ENCODE measurements at regions not wholly inside any gene's neighbourhood (a gene's known extent, or its start where the extent isn't known, plus 50 kb on each side); places are given as distances from the start of the nearest gene placed in this dataset.

DNA sequence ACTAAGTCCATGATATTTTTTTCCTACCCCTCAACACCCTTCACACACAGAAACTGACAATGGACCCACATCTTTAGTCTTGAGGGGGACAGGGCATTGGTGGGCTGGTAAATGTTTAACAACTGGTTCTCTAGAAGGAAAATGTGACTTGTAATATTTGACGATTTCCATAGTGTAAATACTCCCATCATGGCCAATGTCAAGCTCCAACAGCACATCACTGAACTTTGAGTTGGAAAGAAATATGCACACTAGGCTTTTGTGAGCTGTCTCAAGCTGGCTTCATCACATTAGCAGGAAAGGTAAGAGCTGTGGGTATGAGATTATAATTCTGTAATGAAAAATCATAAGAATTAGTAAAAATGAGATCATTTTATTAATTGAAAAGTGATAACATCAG lies 189.9 kb upstream of the PRLR start:
- H3K9me3 Mint-ChIP-seq = no peaks in the 10 kb centered on the region
- no peak for DNase-seq
- H3K4me3 Mint-ChIP-seq = no peak overlapping the region
- H3K36me3 Mint-ChIP-seq (ENCODE audit: low read depth) = no peaks in the 10 kb centered on the region
- no peak overlapping the region for H3K27ac Mint-ChIP-seq
- H3K27me3 Mint-ChIP-seq = peaks cover 14% of the 10 kb centered on the region
- H3K4me1 Mint-ChIP-seq (ENCODE audit: low read depth) = no peaks in the 10 kb centered on the region

DNA sequence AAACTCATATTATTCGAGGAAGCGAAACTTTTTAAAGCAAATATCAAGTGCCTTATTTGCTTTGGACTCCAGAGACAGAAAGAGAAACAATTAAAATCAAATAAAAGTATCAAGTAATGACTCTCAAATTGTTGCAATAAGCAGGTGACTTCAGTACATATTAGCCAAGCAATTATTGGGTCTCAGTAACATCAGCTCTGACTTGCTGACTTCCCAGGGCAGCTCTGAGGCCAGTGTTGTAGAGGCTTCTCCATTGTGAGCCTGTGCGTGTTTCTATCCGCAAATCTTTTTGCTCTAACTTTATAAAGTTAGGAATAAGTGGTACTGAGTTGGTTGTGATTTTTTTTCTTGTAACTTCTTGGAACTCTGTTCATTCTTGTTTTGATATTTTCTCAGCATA lies 186.8 kb upstream of the PRLR start:
- Mint-ChIP-seq H3K36me3 (ENCODE audit: low read depth) (no peaks in the 10 kb centered on the region), H3K27ac (no peak overlapping the region), H3K9me3 (peaks cover 2% of the 10 kb centered on the region), H3K4me3 (no peak overlapping the region), H3K27me3 (peaks cover 11% of the 10 kb centered on the region), H3K4me1 (ENCODE audit: low read depth) (no peaks in the 10 kb centered on the region)
- no peak for DNase-seq

DNA sequence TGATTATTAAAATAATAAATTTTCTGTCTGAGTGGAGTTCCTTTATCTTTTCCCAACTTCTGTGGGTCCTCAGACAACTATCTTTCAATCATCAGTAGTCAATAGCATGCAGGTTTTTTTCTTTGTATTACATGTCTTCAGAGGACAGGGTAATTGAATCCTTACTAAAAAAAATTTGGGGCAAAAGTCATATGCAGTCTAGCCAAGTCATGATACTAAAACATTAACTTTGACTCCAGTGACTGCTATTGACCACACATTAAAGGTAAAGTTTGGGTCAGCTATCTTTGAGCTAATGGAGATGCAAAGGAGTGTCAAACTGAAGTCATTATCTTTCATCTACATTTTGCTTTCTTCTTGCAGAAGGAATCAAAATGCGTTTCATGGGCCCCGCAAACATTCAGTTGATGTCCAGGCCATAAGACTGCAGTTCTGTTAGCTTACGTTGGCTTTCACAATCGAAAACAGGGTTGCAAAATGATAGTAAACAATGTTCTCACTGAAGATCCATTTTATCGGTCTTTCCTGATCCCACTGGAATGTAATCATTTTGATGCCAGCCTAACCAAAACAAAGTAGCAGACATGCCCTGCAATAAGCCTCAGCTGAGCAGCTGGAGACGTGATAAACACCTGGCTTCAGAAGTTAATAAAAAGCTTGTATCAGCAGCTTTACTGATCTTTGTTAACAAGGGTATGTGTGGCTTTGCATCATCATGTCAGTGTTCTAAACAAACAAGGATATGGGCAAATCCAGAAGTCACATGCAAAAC lies 186.1 kb upstream of the PRLR start:
- H3K27ac Mint-ChIP-seq = no peak overlapping the region
- no peaks in the 10 kb centered on the region for H3K36me3 Mint-ChIP-seq (ENCODE audit: low read depth)
- H3K27me3 Mint-ChIP-seq = peaks cover 8% of the 10 kb centered on the region

DNA sequence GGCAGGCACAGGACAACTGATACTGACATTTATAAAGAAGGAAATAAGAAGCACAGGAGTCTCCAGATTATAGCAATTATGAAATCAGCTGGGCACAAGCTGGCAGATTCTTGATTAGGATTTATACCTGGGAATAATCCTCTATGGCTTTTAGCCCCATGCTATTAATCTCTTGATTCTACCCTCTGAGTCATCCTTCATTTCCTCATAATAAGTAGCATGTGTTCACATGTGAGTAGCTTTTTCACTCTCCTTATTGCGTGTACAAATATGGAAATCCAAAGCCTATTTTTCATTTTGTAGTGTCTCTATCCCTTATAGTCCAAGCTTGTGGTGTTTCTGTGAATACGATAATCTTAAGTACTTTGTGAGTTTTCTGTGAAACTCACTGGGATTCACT lies 185.0 kb upstream of the PRLR start:
- Mint-ChIP-seq H3K9me3 (peaks cover 2% of the 10 kb centered on the region), H3K36me3 (ENCODE audit: low read depth) (no peaks in the 10 kb centered on the region), H3K27me3 (peaks cover 6% of the 10 kb centered on the region), H3K27ac (no peak overlapping the region), H3K4me3 (no peak overlapping the region), H3K4me1 (ENCODE audit: low read depth) (no peaks in the 10 kb centered on the region)
- no peak for DNase-seq

More for the DNA sequence above, 186.1 kb upstream of the PRLR start:
- peaks cover 2% of the 10 kb centered on the region for H3K9me3 Mint-ChIP-seq
- H3K4me3 Mint-ChIP-seq = no peak overlapping the region
- H3K4me1 Mint-ChIP-seq (ENCODE audit: low read depth) = no peaks in the 10 kb centered on the region
- no peak for DNase-seq

DNA sequence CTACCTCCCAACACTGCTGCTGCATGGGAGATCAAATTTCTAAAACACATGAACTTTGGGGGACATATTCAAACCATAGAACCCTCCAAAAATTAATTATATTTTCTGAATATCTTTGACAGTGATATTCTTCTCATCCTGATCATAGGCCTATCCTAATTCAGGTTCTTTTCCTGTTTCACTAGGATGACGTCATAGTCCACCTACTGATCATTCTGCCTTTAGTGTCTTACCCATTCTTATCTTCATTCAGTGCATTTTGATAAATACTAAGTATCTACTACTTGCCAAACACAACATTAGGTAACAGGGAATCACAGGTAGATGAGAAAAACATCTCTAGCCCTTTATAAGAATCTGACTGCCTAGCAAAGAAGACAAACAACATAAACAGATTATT lies 179.1 kb upstream of the PRLR start:
- Mint-ChIP-seq H3K36me3 (ENCODE audit: low read depth) (no peaks in the 10 kb centered on the region), H3K4me1 (ENCODE audit: low read depth) (no peaks in the 10 kb centered on the region), H3K27ac (no peak overlapping the region), H3K9me3 (peaks cover 4% of the 10 kb centered on the region), H3K4me3 (no peak overlapping the region), H3K27me3 (peaks cover 2% of the 10 kb centered on the region)
- no peak for DNase-seq

DNA sequence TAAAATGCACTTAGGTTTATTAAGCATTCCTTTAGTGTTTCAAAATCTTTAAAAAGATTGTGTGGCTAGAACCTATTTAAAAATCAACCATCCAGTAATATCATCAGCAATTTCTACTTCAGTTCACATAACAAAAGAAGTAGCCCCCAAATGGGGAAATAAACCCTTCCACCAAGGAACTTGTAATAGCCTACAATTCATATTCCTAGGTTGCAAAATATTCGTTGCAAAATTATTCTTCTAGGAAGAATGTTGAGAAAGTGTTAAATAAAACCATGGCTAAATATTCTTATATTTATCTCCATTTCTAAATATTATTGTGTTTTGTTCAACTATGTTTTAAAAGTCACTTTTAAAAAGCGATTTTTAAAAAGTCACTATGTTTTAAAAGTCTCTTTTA lies 177.9 kb upstream of the PRLR start:
- DNase-seq = no peak
- Mint-ChIP-seq H3K36me3 (ENCODE audit: low read depth) (no peaks in the 10 kb centered on the region), H3K4me1 (ENCODE audit: low read depth) (no peaks in the 10 kb centered on the region), H3K27ac (no peak overlapping the region), H3K27me3 (peaks cover 2% of the 10 kb centered on the region), H3K9me3 (peaks cover 4% of the 10 kb centered on the region), H3K4me3 (no peak overlapping the region)

DNA sequence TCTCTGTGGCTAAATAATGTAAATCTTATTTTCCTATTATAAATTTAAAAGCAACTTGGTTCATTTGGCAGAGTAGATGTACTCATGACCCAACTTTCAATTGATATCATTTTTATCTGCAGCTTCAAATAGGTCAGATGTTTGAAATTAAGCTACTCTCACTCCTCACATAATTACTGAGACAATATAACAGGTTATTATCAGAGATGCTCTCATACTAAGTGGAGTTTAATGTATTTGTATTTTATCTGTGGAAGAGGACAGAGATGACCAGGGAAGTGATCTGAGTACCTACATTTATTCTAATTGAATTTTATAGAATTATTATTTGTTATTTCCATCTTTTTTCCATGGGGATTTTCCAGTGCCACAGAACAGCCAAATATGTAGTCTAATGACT lies 177.4 kb upstream of the PRLR start:
- no peak overlapping the region for H3K4me3 Mint-ChIP-seq
- H3K36me3 Mint-ChIP-seq (ENCODE audit: low read depth) = no peaks in the 10 kb centered on the region
- no peak for DNase-seq
- H3K9me3 Mint-ChIP-seq = peaks cover 4% of the 10 kb centered on the region
- peaks cover 2% of the 10 kb centered on the region for H3K27me3 Mint-ChIP-seq
- no peaks in the 10 kb centered on the region for H3K4me1 Mint-ChIP-seq (ENCODE audit: low read depth)
- no peak overlapping the region for H3K27ac Mint-ChIP-seq

DNA sequence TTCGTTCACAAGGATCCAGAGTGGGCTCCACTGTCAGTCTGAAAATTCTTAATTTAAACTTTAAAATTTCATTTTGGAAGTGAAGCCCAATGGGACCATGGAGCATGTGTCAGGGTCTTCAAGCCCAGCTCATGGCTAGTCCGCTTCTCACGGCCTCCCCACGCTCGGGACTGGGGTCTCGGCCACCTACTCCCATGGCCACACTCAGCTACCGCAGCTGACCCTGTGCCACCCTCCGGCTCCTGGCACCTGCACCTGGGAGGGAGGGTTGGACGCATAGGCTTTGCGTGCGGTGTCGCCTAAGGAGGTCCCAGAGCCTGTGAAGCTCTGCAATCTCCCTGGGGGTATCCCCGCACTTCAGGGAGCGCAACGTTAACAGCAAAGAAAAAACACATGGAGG lies 175.7 kb upstream of the PRLR start:
- no peaks in the 10 kb centered on the region for H3K36me3 Mint-ChIP-seq (ENCODE audit: low read depth)
- peaks cover 2% of the 10 kb centered on the region for H3K9me3 Mint-ChIP-seq
- no peak for DNase-seq
- H3K27ac Mint-ChIP-seq = no peak overlapping the region
- no peak overlapping the region for H3K4me3 Mint-ChIP-seq
- no peaks in the 10 kb centered on the region for H3K4me1 Mint-ChIP-seq (ENCODE audit: low read depth)
- H3K27me3 Mint-ChIP-seq = peaks cover under 1% of the 10 kb centered on the region

DNA sequence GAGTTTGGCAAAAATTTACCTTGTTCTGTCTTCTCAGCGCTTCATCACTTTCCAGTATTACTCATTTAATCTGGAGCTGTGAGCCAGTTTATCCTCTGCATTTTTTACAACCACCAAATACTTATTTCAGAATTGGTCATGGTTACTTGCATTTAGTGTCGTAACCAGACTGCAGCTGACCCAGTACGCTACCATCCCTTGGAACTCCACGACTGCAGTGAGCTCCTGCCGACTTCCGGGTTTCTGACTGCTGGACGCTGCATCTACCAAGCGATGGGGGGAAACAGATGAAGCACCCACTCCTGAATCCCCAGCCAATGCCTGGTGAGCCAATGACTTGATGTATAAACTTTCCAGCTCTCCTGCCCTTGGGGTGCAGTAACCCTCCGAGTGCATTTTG lies 174.4 kb upstream of the PRLR start:
- Mint-ChIP-seq H3K4me3 (no peak overlapping the region), H3K4me1 (ENCODE audit: low read depth) (no peaks in the 10 kb centered on the region), H3K9me3 (peaks cover 2% of the 10 kb centered on the region), H3K27ac (no peak overlapping the region), H3K36me3 (ENCODE audit: low read depth) (no peaks in the 10 kb centered on the region), H3K27me3 (no peaks in the 10 kb centered on the region)
- no peak for DNase-seq

DNA sequence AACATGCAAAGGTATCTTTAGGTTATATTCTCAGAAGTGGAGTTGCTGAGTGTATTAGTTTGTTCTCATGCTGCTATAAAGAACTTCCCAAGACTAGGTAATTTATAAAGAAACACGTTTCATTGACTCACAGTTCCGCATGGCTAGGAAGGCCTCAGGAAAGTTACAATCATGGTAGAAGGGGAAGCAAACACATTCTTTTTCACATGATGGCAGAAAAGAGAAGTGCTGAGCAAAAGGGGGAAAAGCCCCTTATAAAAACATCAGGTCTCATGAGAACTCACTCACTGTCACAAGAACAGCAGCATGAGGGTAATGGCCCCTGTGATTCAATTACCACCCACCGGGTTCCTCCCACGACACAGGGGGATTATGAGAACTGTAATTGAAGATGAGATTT lies 163.6 kb upstream of the PRLR start:
- peaks cover 12% of the 10 kb centered on the region for H3K9me3 Mint-ChIP-seq
- H3K36me3 Mint-ChIP-seq (ENCODE audit: low read depth) = no peaks in the 10 kb centered on the region
- no peak for DNase-seq
- peaks cover 7% of the 10 kb centered on the region for H3K27me3 Mint-ChIP-seq
- no peak overlapping the region for H3K4me3 Mint-ChIP-seq
- H3K4me1 Mint-ChIP-seq (ENCODE audit: low read depth) = no peaks in the 10 kb centered on the region
- no peak overlapping the region for H3K27ac Mint-ChIP-seq

DNA sequence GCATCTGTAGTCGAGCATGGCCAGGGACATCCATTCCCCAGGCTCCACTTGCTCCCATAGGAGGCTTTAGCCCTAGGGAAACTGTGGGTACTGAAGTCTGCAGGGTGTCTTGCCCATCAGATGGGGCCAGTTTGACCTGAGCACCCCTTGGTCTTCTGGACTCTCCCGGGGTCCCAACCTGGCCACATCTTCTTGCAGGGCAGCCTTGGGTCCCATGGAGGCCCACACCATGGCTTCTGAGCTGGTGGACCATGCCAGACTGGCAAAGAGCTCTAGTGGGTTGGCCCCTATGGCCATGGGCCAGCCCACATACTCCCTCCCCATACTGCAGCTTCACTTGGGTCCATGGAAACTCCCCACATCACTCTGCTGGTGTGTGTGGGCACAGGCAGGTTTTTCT lies 154.4 kb upstream of the PRLR start:
- no peaks in the 10 kb centered on the region for H3K4me1 Mint-ChIP-seq (ENCODE audit: low read depth)
- no peaks in the 10 kb centered on the region for H3K9me3 Mint-ChIP-seq
- no peak overlapping the region for H3K4me3 Mint-ChIP-seq
- no peaks in the 10 kb centered on the region for H3K36me3 Mint-ChIP-seq (ENCODE audit: low read depth)
- H3K27me3 Mint-ChIP-seq = peaks cover 9% of the 10 kb centered on the region
- no peak for DNase-seq
- H3K27ac Mint-ChIP-seq = no peak overlapping the region

DNA sequence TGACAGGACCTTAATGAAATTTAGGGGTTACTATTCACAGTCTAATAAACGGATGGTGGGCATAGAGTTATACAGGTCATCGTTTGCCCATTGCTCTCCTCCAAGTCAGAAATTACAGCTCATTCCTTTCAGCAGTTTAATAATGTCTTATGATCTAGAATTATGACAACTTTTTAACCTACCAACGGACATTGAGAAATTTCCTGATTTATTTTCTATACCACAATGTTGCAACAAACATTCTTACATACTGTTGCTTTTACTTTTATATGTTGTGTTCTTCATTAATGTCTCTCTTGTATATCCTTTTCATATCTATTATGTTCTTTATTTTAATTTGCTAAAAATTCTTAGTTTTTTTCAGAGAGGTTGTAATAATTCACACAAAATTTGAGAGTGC lies 152.8 kb upstream of the PRLR start:
- Mint-ChIP-seq H3K9me3 (no peaks in the 10 kb centered on the region), H3K4me3 (no peak overlapping the region), H3K4me1 (ENCODE audit: low read depth) (no peaks in the 10 kb centered on the region), H3K27me3 (peaks cover 16% of the 10 kb centered on the region), H3K27ac (no peak overlapping the region), H3K36me3 (ENCODE audit: low read depth) (no peaks in the 10 kb centered on the region)
- no peak for DNase-seq

DNA sequence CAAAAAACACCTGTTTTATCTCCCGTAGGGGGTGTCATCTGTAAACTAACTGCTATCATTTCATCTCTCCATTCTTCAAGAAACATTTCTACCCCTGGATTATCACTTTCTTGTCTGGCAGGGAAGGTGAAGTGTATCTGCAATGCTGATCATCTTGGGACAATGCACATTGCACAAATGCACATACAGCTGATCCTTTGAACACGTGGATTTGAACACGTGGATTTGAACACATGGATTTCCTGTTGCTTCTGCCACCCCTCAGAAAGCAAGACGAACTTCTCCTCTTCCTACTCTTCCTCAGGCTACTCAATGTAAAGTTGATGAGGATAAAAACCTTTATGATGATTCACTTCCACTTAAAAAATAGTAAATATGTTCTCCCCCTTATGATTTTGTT lies 147.4 kb upstream of the PRLR start:
- no peaks in the 10 kb centered on the region for H3K36me3 Mint-ChIP-seq (ENCODE audit: low read depth)
- no peak overlapping the region for H3K27ac Mint-ChIP-seq
- no peaks in the 10 kb centered on the region for H3K9me3 Mint-ChIP-seq
- H3K4me3 Mint-ChIP-seq = no peak overlapping the region
- no peak for DNase-seq
- no peaks in the 10 kb centered on the region for H3K4me1 Mint-ChIP-seq (ENCODE audit: low read depth)
- peaks cover 15% of the 10 kb centered on the region for H3K27me3 Mint-ChIP-seq

DNA sequence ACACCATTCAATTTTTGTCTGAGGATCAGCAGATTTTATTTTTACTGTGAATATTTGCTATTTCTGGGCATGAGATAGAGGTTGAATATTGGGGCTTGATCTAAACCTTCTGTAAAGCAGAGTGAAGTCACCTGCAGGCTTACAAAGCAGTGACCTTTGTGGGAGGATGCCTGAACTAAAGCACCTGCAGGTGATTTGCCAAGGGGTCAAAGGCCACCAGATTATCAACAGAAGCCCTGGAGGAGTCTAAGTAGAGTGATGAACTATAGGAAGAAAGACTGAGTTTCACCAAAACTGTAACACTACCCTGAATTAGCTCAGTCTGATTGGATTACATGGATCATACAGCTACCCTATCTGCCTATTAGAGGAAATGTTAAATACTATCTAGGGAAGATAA lies 144.3 kb upstream of the PRLR start:
- no peak for DNase-seq
- Mint-ChIP-seq H3K27ac (no peak overlapping the region), H3K4me3 (no peak overlapping the region), H3K9me3 (no peaks in the 10 kb centered on the region), H3K27me3 (peaks cover 18% of the 10 kb centered on the region), H3K4me1 (ENCODE audit: low read depth) (no peaks in the 10 kb centered on the region), H3K36me3 (ENCODE audit: low read depth) (no peaks in the 10 kb centered on the region)

DNA sequence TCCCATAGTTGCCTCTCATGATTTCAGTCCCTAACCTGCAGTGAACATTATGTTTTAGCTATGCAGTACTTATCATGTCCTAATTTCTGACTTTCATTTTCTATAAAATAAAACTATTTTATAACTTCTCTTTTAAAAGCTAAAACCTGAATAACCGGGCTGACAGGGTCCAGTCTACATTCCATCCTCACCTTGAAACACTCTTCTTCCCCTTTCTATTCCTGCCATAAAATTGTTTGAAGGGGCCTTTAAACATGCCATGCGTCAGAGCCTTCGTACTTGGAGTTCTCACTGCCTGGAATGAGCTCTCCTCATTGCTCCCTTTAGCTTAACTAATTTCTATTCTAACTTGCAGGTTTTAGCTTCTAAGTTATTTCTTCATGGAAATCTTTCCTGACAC lies 143.0 kb upstream of the PRLR start:
- Mint-ChIP-seq H3K4me1 (ENCODE audit: low read depth) (no peaks in the 10 kb centered on the region), H3K27me3 (peaks cover 13% of the 10 kb centered on the region), H3K9me3 (no peaks in the 10 kb centered on the region), H3K27ac (no peak overlapping the region), H3K4me3 (no peak overlapping the region), H3K36me3 (ENCODE audit: low read depth) (no peaks in the 10 kb centered on the region)
- no peak for DNase-seq

DNA sequence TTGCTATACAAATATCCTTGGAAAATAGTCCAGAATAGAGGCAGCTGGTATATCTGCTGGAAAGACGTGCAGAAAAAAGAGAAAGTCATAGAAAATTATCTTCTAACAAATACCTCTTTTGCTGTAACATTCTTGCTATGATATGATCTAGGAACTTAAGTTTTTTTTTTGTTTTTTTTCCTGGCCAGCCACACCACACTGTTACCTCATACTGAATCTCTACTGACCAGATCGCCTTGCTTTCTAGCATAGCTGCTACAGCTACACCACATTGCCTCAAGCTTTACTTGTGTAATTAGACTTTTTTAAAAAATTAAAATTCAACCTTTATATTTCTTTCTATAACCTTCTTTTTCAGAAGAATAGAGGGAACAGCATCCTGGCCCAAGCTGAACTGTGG lies 142.2 kb upstream of the PRLR start:
- DNase-seq = no peak
- peaks cover 11% of the 10 kb centered on the region for H3K27me3 Mint-ChIP-seq
- H3K4me1 Mint-ChIP-seq (ENCODE audit: low read depth) = no peaks in the 10 kb centered on the region
- no peaks in the 10 kb centered on the region for H3K9me3 Mint-ChIP-seq
- no peak overlapping the region for H3K4me3 Mint-ChIP-seq
- H3K36me3 Mint-ChIP-seq (ENCODE audit: low read depth) = no peaks in the 10 kb centered on the region
- no peak overlapping the region for H3K27ac Mint-ChIP-seq

All from activated T-cell treated with anti-CD3 and anti-CD28 coated beads, Interleukin-2, amount 50 U/mL, for 24 hours (primary cell).